HL-60 (cell line): ENCODE measurements at regions not wholly inside any gene's neighbourhood (a gene's known extent, or its start where the extent isn't known, plus 50 kb on each side); places are given as distances from the start of the nearest gene placed in this dataset.

Experiments
- DNase-seq, 2 experiments: peaks; one replicate each; pipeline ENCODE4 v3.0.0-alpha.2; 2010 to 2020; ENCODE audit warnings: low read depth in 1 of 2, low spot score in 1 of 2
- H3K27ac ChIP-seq: fragments of 250-450 bp; sonication (Bioruptor Pico); replicated peaks from 2 replicates; pipeline ENCODE4 v1.5.1; 2020; ENCODE audit warnings: mild to moderate bottlenecking, moderate library complexity
- H3K27me3 ChIP-seq: fragments of 250-450 bp; sonication (Bioruptor Pico); 2 replicates; pipeline ENCODE4 v1.5.1; 2021; ENCODE audit warnings: mild to moderate bottlenecking, moderate library complexity; ENCODE audit not compliant: insufficient read depth, poor library complexity, severe bottlenecking
- H3K4me3 ChIP-seq: replicated peaks from 2 replicates; pipeline ENCODE4 v1.5.1; 2011; ENCODE audit warnings: mild to moderate bottlenecking, control low read depth, low read length; ENCODE audit not compliant: insufficient read depth
- GABPA ChIP-seq: IDR thresholded peaks from 2 replicates; pipeline ENCODE4 v1.6.1; 2012; ENCODE audit warnings: low read depth
- POLR2AphosphoS5 ChIP-seq: IDR thresholded peaks from 2 replicates; pipeline ENCODE4 v1.6.1; 2012; ENCODE audit warnings: low read depth
- SPI1 ChIP-seq: IDR thresholded peaks from 2 replicates; pipeline ENCODE4 v1.6.1; 2012; ENCODE audit warnings: low read depth, mild to moderate bottlenecking, borderline replicate concordance
- TF ChIP-seq, protein P1 (sequence below): IDR thresholded peaks from 2 replicates; pipeline ENCODE4 v1.6.1; 2012; ENCODE audit warnings: low read depth; ENCODE audit not compliant: insufficient replicate concordance
- TF ChIP-seq, protein P2 (sequence below): IDR thresholded peaks from one replicate; pipeline ENCODE4 v1.5.1; 2011; ENCODE audit warnings: low read length, control low read depth, inconsistent platforms; ENCODE audit not compliant: insufficient read depth

DNA sequence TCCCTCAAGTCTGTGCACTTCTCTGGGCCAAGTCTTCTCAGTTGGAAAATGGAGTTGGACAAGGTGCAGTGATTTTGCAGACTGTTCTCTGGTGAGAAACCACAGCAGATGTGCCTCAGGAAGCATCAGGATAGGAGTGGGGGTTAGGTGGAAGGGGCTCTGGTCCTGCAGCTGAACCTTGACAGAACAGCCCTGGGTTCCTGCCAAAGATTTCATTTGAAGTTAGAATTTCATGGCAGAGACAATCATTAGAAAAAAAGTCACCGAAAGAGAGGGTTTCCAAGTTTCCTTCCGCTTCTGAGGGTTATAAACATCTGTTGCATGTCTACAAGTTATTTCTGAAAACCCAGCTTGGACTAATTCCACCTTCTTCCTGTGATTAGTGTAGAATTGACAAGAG is 80.4 kb upstream of the IRX3 start:
- Histone ChIP-seq H3K27ac (no peak overlapping the region), H3K4me3 (no peak overlapping the region), H3K27me3 (peaks cover 12% of the 10 kb centered on the region)
- TF ChIP-seq GABPA (no peak), SPI1 (no peak)
- TF ChIP-seq, protein P1, sequence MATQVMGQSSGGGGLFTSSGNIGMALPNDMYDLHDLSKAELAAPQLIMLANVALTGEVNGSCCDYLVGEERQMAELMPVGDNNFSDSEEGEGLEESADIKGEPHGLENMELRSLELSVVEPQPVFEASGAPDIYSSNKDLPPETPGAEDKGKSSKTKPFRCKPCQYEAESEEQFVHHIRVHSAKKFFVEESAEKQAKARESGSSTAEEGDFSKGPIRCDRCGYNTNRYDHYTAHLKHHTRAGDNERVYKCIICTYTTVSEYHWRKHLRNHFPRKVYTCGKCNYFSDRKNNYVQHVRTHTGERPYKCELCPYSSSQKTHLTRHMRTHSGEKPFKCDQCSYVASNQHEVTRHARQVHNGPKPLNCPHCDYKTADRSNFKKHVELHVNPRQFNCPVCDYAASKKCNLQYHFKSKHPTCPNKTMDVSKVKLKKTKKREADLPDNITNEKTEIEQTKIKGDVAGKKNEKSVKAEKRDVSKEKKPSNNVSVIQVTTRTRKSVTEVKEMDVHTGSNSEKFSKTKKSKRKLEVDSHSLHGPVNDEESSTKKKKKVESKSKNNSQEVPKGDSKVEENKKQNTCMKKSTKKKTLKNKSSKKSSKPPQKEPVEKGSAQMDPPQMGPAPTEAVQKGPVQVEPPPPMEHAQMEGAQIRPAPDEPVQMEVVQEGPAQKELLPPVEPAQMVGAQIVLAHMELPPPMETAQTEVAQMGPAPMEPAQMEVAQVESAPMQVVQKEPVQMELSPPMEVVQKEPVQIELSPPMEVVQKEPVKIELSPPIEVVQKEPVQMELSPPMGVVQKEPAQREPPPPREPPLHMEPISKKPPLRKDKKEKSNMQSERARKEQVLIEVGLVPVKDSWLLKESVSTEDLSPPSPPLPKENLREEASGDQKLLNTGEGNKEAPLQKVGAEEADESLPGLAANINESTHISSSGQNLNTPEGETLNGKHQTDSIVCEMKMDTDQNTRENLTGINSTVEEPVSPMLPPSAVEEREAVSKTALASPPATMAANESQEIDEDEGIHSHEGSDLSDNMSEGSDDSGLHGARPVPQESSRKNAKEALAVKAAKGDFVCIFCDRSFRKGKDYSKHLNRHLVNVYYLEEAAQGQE: no peak
- no peak for DNase-seq

DNA sequence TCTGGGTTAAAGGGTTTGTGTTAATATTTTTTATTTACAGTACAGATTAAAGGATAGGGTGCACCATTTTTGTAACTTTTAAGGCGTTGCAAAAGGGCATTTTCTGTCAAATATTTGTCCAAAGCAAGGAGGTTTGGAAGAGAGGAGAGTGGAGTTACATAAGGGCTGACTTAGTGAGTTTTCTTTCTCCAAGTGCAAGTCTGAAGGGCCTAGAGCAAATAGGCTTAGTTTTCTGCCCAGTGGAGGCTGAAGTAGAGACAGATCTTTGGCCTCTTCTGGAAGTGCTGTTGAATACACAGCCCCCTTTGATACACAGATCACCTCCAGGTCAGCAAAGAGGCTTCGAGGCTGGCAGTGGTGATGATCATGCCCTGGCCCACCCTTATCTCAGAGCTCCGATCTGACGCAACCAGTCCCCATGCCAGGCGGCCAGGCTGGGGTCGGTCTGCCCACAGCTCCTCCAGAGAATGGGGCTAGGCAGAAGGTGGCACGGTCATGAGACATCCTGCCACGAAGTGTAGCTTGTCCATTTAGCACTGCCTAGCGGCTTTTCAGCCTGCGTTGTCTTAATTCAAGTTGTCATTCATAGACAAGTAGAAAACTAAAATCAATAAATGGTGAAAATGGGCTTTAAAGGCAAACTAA is 79.5 kb upstream of the IRX3 start:
- H3K27me3 ChIP-seq: peaks cover 7% of the 10 kb centered on the region
- H3K27ac ChIP-seq: no peak overlapping the region
- no peak overlapping the region for H3K4me3 ChIP-seq
- TF ChIP-seq GABPA (no peak), POLR2AphosphoS5 (no peak), SPI1 (no peak)
- TF ChIP-seq, protein P2, sequence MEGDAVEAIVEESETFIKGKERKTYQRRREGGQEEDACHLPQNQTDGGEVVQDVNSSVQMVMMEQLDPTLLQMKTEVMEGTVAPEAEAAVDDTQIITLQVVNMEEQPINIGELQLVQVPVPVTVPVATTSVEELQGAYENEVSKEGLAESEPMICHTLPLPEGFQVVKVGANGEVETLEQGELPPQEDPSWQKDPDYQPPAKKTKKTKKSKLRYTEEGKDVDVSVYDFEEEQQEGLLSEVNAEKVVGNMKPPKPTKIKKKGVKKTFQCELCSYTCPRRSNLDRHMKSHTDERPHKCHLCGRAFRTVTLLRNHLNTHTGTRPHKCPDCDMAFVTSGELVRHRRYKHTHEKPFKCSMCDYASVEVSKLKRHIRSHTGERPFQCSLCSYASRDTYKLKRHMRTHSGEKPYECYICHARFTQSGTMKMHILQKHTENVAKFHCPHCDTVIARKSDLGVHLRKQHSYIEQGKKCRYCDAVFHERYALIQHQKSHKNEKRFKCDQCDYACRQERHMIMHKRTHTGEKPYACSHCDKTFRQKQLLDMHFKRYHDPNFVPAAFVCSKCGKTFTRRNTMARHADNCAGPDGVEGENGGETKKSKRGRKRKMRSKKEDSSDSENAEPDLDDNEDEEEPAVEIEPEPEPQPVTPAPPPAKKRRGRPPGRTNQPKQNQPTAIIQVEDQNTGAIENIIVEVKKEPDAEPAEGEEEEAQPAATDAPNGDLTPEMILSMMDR: no peak
- TF ChIP-seq, protein P1: no peak
- DNase-seq: no peak

DNA sequence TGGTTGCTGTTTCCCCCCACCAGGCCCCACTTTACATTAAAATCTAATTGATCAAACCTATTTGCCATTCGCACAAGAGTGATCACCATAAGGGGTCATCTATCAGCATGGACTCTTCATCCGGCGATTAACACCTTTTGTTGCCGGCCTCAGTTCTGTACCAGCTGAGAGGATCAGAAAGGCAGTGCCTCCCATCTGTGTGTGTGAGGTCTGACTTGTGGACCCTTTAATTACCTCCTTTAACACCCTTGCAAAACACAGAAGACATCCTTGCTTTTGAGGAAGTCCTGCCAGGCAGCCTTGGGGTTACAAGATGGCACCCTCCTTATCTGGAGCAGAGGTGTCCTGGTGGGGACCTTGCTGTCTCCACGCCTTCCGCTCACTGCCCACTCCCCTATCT is 77.2 kb upstream of the IRX3 start:
- TF ChIP-seq, protein P2: no peak
- TF ChIP-seq SPI1: peak; percentile 20; the same call in 1 of the 2 replicates
- Histone ChIP-seq H3K27me3 (no peaks in the 10 kb centered on the region), H3K27ac (no peak overlapping the region), H3K4me3 (no peak overlapping the region)
- DNase-seq: no peak

DNA sequence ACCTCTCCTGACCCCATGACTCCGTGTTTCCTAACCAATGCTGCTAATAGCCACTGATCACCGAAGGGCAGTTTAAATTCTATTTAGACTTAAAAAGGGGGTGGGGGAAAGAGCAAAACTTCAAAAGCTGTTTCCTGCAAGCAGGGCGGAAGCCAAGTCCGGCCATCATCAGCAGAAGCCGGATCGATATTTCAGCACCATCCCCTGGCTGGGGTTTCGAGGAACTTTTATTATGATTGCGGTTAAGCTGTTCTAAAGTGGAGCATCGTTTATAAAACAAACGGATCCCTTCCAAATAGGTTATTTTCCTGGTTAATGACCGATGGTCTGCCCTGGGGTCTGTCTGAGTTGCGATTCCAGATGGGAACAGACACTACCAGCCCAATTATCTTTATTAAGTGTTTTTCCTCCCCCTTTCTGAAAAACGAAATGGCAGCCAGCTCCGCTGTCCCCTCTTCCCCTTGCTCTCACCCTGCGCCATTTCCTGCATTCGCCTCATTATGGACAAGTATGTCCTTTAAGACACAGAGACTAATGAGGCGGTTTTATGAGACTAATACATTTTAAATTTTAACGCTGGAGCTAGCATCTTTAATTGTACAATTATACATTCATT is 76.1 kb upstream of the IRX3 start:
- TF ChIP-seq SPI1 (no peak), GABPA (no peak), POLR2AphosphoS5 (no peak)
- TF ChIP-seq, protein P2: no peak
- DNase-seq: no peak
- Histone ChIP-seq H3K27ac (no peak overlapping the region), H3K4me3 (no peak overlapping the region), H3K27me3 (no peaks in the 10 kb centered on the region)
